ENCODE measurements at regions not wholly inside any gene's neighbourhood (a gene's known extent, or its start where the extent isn't known, plus 50 kb on each side); places are given as distances from the start of the nearest gene placed in this dataset.

- no peak for TF ChIP-seq HMGA2 (CRISPR knock-in tag; IDR thresholded peaks at IDR 0.05)
- no peak for TF ChIP-seq SOX15 (CRISPR knock-in tag; IDR thresholded peaks at IDR 0.05)
- TF ChIP-seq, protein P1, sequence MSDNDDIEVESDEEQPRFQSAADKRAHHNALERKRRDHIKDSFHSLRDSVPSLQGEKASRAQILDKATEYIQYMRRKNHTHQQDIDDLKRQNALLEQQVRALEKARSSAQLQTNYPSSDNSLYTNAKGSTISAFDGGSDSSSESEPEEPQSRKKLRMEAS (CRISPR knock-in tag; IDR thresholded peaks at IDR 0.05), result no peak
- TF ChIP-seq ZNF671 (CRISPR knock-in tag; IDR thresholded peaks at IDR 0.05), result no peak
- TF ChIP-seq, protein P2, sequence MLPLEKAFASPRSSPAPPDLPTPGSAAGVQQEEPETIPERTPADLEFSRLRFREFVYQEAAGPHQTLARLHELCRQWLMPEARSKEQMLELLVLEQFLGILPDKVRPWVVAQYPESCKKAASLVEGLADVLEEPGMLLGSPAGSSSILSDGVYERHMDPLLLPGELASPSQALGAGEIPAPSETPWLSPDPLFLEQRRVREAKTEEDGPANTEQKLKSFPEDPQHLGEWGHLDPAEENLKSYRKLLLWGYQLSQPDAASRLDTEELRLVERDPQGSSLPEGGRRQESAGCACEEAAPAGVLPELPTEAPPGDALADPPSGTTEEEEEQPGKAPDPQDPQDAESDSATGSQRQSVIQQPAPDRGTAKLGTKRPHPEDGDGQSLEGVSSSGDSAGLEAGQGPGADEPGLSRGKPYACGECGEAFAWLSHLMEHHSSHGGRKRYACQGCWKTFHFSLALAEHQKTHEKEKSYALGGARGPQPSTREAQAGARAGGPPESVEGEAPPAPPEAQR (CRISPR knock-in tag; IDR thresholded peaks at IDR 0.05), result no peak
- TF ChIP-seq, protein P3, sequence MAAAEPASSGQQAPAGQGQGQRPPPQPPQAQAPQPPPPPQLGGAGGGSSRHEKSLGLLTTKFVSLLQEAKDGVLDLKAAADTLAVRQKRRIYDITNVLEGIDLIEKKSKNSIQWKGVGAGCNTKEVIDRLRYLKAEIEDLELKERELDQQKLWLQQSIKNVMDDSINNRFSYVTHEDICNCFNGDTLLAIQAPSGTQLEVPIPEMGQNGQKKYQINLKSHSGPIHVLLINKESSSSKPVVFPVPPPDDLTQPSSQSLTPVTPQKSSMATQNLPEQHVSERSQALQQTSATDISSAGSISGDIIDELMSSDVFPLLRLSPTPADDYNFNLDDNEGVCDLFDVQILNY (CRISPR knock-in tag; IDR thresholded peaks at IDR 0.05), result no peak
- TF ChIP-seq MYBL2 (CRISPR knock-in tag; IDR thresholded peaks at IDR 0.05), result no peak
- TF ChIP-seq E2F1 (CRISPR knock-in tag; IDR thresholded peaks at IDR 0.05), result no peak
- TF ChIP-seq CBFB (CRISPR knock-in tag; IDR thresholded peaks at IDR 0.05; ENCODE audit: low read depth), result no peak
- TF ChIP-seq, protein P4, sequence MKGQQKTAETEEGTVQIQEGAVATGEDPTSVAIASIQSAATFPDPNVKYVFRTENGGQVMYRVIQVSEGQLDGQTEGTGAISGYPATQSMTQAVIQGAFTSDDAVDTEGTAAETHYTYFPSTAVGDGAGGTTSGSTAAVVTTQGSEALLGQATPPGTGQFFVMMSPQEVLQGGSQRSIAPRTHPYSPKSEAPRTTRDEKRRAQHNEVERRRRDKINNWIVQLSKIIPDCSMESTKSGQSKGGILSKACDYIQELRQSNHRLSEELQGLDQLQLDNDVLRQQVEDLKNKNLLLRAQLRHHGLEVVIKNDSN (CRISPR knock-in tag; IDR thresholded peaks at IDR 0.05), result no peak
- TF ChIP-seq, protein P5, sequence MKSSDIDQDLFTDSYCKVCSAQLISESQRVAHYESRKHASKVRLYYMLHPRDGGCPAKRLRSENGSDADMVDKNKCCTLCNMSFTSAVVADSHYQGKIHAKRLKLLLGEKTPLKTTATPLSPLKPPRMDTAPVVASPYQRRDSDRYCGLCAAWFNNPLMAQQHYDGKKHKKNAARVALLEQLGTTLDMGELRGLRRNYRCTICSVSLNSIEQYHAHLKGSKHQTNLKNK (CRISPR knock-in tag; IDR thresholded peaks at IDR 0.05), result no peak
- Mint-ChIP-seq H3K27me3 (ENCODE audit: low read depth) (peaks cover 2% of the 10 kb centered on the region; the same call in 1 of the 2 replicates), H3K4me3 (no peak overlapping the region), H3K27ac (no peak overlapping the region), H3K9me3 (peaks cover 6% of the 10 kb centered on the region), H3K4me1 (peaks cover 5% of the 10 kb centered on the region; the same call in 1 of the 2 replicates), H3K36me3 (no peaks in the 10 kb centered on the region)
- ChIA-PET POLR2A (no interaction called here), CTCF (no interaction called here)
- no peak for DNase-seq (ENCODE audit: low spot score)
- ATAC-seq, result no peak
These were observed 477.9 kb downstream of the PDCD6IP start for GRCh38 chr3:34276342-34276741.

DNA sequence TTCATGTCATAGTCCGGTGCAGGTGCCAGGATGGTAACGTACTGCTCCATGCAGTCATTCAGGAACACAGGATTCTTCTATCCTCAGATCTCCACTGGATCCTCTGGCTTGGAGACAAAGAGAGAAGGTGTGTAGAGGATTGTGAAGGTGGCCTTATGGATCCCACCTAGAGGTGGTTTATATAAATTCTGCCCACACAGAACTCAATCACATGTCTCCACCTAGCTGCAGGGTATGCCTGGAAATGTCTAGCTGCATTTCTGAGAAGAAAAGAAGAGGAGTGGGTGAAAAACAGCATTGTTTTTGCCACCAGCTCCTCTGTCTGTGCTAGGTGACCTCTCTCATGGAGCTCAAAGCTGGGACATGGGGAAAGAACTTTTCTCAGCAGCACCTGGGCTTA lies 478.7 kb downstream of the PDCD6IP start:
- H3K9me3 Mint-ChIP-seq, result peaks cover 6% of the 10 kb centered on the region
- POLR2A ChIA-PET, result no interaction called here
- no peak overlapping the region for H3K27ac Mint-ChIP-seq
- no peak for DNase-seq (ENCODE audit: low spot score)
- no peaks in the 10 kb centered on the region for H3K36me3 Mint-ChIP-seq
- ATAC-seq, result peak; percentile 60
- H3K27me3 Mint-ChIP-seq (ENCODE audit: low read depth), result peaks cover 2% of the 10 kb centered on the region; the same call in 1 of the 2 replicates
- no peak overlapping the region for H3K4me3 Mint-ChIP-seq
- peaks cover 5% of the 10 kb centered on the region; the same call in 1 of the 2 replicates for H3K4me1 Mint-ChIP-seq
- CTCF ChIA-PET, result interaction anchor here (0.6 to 1.7 kb wide), 3 partner anchors 12 to 393 kb away, joined by 3 to 7 read pairs (median 3); no protein-coding TSS in a partner anchor
- TF ChIP-seq MYBL2 (CRISPR knock-in tag; IDR thresholded peaks at IDR 0.05) (no peak), ZNF219 (CRISPR knock-in tag; IDR thresholded peaks at IDR 0.05; ENCODE audit: borderline replicate concordance) (no peak), OVOL2 (CRISPR knock-in tag; IDR thresholded peaks at IDR 0.05; ENCODE audit: borderline replicate concordance) (no peak), CREM (CRISPR knock-in tag; IDR thresholded peaks at IDR 0.05) (no peak), ZNF512 (CRISPR knock-in tag; IDR thresholded peaks at IDR 0.05; ENCODE audit: borderline replicate concordance) (no peak)
- TF ChIP-seq, protein P6, sequence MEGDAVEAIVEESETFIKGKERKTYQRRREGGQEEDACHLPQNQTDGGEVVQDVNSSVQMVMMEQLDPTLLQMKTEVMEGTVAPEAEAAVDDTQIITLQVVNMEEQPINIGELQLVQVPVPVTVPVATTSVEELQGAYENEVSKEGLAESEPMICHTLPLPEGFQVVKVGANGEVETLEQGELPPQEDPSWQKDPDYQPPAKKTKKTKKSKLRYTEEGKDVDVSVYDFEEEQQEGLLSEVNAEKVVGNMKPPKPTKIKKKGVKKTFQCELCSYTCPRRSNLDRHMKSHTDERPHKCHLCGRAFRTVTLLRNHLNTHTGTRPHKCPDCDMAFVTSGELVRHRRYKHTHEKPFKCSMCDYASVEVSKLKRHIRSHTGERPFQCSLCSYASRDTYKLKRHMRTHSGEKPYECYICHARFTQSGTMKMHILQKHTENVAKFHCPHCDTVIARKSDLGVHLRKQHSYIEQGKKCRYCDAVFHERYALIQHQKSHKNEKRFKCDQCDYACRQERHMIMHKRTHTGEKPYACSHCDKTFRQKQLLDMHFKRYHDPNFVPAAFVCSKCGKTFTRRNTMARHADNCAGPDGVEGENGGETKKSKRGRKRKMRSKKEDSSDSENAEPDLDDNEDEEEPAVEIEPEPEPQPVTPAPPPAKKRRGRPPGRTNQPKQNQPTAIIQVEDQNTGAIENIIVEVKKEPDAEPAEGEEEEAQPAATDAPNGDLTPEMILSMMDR (IDR thresholded peaks at IDR 0.05), result no peak
- TF ChIP-seq, protein P7, sequence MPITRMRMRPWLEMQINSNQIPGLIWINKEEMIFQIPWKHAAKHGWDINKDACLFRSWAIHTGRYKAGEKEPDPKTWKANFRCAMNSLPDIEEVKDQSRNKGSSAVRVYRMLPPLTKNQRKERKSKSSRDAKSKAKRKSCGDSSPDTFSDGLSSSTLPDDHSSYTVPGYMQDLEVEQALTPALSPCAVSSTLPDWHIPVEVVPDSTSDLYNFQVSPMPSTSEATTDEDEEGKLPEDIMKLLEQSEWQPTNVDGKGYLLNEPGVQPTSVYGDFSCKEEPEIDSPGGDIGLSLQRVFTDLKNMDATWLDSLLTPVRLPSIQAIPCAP (CRISPR knock-in tag; IDR thresholded peaks at IDR 0.05), result no peak

All from WTC11 (cell line).